ENCODE measurements at regions not wholly inside any gene's neighbourhood (a gene's known extent, or its start where the extent isn't known, plus 50 kb on each side); places are given as distances from the start of the nearest gene placed in this dataset.

GRCh38 chr13:74706801-74707200 lies 572.6 kb upstream of the KLF12 start:
- DNase-seq: no peak

GRCh38 chr13:74705438-74705837 lies 571.2 kb upstream of the KLF12 start:
- no peak for DNase-seq

- no peak for DNase-seq
Measured at GRCh38 chr13:74703855-74704387, 569.7 kb upstream of the KLF12 start.

- DNase-seq: no peak
Measured at GRCh38 chr13:74696148-74696922, 562.1 kb upstream of the KLF12 start.

GRCh38 chr13:74695021-74695800 lies 561.0 kb upstream of the KLF12 start:
- no peak for DNase-seq

GRCh38 chr13:74687442-74688182 lies 553.4 kb upstream of the KLF12 start:
- no peak for DNase-seq

- no peak for DNase-seq
Measured at GRCh38 chr13:74683411-74683810, 549.2 kb upstream of the KLF12 start.

- DNase-seq: no peak
Measured at GRCh38 chr13:74682746-74683145, 548.5 kb upstream of the KLF12 start.

- DNase-seq: no peak
Measured at GRCh38 chr13:74681891-74682290, 547.7 kb upstream of the KLF12 start.

GRCh38 chr13:74678308-74678965 lies 544.2 kb upstream of the KLF12 start:
- no peak for DNase-seq

GRCh38 chr13:74675972-74676371 lies 541.8 kb upstream of the KLF12 start:
- no peak for DNase-seq

GRCh38 chr13:74675182-74675581 lies 541.0 kb upstream of the KLF12 start:
- DNase-seq: no peak

- DNase-seq: no peak
Measured at GRCh38 chr13:74674720-74675119, 540.5 kb upstream of the KLF12 start.

GRCh38 chr13:74669149-74669548 lies 534.9 kb upstream of the KLF12 start:
- no peak for DNase-seq

- DNase-seq: no peak
Measured at GRCh38 chr13:74667656-74668203, 533.5 kb upstream of the KLF12 start.

- no peak for DNase-seq
Measured at GRCh38 chr13:74662905-74663304, 528.7 kb upstream of the KLF12 start.

- DNase-seq: no peak
Measured at GRCh38 chr13:74661851-74662250, 527.6 kb upstream of the KLF12 start.

GRCh38 chr13:74657765-74658164 lies 523.6 kb upstream of the KLF12 start:
- DNase-seq: no peak

- no peak for DNase-seq
Measured at GRCh38 chr13:74651121-74651520, 516.9 kb upstream of the KLF12 start.

- no peak for DNase-seq
Measured at GRCh38 chr13:74647991-74648390, 513.8 kb upstream of the KLF12 start.

GRCh38 chr13:74647211-74647610 lies 513.0 kb upstream of the KLF12 start:
- no peak for DNase-seq

GRCh38 chr13:74646091-74646490 lies 511.9 kb upstream of the KLF12 start:
- no peak for DNase-seq

- DNase-seq: no peak
Measured at GRCh38 chr13:74645586-74645985, 511.4 kb upstream of the KLF12 start.

Measured in NCI-H1048 (cell line).